ENCODE measurements at regions not wholly inside any gene's neighbourhood (a gene's known extent, or its start where the extent isn't known, plus 50 kb on each side); places are given as distances from the start of the nearest gene placed in this dataset.
"Not testable (repeated sequence)": the region's sequence is repeated elsewhere in the genome, so short reads cannot be mapped to it uniquely, and the experiment has no call there.

- FAIRE-seq: no peak
These were observed 139.8 kb downstream of the FOXL1 start for GRCh38 chr16:86718118-86718517.

GRCh38 chr16:86722970-86723369 lies 144.6 kb downstream of the FOXL1 start:
- no peak for FAIRE-seq

- no peak for FAIRE-seq
These were observed 145.3 kb downstream of the FOXL1 start for GRCh38 chr16:86723689-86724088.

DNA sequence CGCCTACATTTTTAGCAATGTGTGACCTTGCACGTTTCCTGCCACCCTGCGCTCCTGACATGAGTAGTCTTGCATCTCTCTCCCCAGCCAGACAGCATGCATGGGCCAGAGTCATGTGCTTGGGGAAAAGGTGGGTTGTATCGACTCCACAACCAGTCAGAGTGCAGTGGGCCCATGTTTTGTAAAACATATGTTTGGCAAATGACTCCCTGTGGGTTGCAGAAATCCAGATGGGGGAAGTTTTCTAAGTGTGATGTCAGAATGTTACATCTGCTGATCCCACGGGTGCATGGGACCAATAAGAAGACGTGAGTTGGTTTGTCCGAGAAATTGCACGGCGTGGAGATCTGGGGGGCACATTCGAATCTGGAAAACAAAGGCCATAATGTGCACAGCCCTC lies 147.1 kb downstream of the FOXL1 start:
- no peak for FAIRE-seq

- no peak for FAIRE-seq
These were observed 148.0 kb downstream of the FOXL1 start for GRCh38 chr16:86726340-86726739.

DNA sequence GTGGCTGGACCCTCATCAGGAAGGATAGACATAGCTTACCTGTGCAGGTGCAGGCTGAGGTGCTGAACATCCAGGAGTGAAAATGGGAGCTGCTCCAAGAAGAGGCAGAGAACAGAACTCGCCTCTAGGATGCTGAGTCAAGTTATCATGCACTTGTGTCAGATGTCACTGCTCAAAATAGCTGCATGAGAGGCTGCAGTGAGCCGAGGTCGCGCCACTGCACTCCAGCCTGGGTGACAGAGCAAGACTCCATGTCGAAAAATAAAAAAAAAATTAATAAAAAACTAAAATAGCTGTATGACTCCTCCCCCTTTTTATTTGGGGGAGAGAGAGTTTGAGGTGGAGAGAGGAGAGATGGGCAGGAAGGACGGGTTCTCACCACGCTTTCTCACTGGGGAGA lies 148.8 kb downstream of the FOXL1 start:
- FAIRE-seq: no peak

DNA sequence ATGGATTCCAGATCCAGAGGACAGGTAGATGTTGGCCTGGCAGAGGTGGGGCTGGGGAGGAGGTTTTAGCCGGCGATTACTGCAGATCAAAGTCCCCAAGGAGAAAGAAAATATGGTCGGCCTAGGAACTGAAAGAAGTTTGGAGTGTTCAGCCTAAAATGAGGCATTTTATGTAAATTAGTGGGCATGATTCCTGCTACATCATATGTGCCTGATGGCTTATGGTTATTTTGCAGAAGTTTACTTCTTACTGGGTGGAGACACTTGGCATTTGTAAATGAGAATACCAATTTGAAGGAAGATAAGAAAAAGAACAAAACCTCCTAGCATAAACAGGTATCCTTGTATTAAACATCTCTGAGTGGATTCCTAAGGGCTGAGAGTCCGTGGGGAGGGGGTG lies 149.3 kb downstream of the FOXL1 start:
- no peak for FAIRE-seq

DNA sequence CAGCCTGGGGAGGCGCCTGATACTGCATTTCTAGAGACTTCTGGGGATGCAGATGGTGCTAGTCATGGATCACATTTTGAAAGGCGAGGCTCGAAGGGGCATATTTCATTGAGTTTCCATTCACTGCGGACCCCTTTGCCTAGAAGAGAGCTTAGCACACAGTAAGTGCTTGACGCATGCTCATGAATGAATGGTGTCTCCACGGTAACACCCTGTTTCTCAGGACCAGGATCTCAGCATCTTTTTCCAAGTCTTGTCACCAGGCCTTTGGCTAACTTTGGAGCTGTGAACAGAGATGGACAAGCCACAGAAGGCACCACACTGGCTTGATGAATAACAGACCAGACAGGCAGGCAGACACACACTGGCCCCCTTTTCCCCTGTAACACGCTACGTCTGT lies 151.3 kb downstream of the FOXL1 start:
- FAIRE-seq: no peak

GRCh38 chr16:86730086-86730485 lies 151.7 kb downstream of the FOXL1 start:
- no peak for FAIRE-seq

DNA sequence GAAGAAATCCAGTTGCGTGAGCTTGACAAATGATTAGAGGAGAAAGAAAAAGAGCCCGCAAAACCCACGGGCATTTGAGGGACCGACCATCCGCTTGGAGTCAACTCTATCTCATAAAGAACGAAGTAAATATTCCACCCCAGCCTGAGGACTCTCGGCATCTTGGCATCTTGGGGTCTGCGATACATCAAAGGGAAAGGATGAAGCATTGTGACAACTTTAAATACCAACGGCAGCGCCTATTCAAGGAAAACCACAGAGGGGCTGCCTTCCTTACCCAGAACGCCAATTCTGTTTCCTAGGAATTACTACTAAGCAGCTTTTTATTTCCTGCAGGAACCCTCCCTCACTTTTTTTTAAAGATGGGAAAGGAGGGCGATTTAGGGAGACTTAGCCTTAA lies 152.2 kb downstream of the FOXL1 start:
- FAIRE-seq: no peak

DNA sequence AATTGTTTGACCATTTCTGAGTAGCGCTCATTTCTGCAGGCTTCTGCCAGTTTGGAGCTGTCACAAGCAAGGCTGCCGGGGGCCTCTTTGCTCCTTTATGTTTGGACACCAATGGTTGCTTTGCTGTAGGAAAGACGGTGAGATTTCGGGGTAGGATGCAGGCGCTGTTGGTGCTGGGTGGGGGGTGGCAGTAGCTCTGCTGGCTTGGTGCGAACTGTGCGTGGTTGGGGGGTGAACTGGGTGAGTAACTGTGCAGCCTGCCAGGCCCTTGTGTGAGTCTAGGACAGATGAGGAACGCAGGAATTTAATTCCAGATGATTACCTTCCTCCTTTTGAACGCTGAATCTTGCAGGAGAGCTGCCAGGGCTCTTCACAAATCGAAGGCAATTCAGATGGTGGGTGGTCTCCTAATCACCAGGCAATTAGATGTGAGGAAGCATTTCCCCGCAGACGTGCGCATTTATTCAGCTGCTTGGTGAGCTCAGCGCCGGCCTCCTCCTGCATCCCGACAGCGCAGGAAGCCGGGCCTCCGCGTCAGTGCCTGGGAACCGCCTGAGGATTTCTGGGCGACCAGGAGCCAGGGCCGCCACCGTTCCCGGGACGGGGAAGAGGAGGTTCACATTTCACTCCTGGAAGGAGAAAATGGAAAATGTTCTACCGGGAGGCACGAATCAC lies 154.4 kb downstream of the FOXL1 start:
- FAIRE-seq: no peak

GRCh38 chr16:86733546-86734254 lies 155.4 kb downstream of the FOXL1 start:
- no peak for FAIRE-seq

DNA sequence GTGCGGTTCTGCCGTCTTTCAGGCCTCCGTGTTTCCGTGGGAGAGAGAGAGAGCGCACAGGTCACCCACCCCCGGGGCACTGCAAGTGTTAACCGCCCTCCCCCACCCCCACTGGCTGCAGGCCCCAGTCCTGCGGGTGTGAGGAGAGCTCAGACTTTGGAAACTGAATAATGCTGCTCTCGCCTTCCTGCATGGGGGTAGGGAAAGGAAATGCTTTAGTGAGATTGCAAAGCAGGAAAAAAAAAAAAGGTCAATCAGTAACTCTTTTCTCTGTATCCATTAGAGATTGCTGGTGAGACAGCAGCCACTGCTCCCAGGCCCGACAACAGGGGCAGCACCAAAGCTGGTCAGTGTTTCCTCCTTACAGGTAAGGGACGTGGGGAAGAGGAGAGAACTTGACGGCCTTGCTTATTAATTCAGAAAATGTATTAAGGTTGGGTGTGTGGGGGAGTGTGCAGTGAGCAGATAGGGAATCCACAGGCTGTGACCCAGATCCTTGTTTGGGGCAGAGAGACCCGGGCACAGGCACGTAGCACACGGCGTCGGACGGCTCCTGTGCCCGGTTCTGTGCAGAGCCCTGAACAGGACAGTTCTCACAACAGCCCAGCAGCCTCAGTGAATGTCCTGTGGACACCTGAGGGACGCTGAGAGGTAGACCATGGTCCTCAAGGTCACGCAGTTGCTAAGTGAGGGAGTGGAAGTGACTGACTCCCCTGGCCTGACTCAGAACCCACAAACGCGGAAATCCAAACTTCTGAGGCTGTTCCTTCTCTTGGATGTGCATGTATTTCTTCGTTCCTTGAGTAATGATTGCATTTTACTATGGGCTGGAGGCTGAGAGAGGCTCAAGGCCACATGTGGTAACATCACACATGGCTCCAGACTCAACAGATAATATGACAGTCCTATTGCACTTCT lies 156.5 kb downstream of the FOXL1 start:
- FAIRE-seq: no peak

- FAIRE-seq: no peak
These were observed 157.4 kb downstream of the FOXL1 start for GRCh38 chr16:86735727-86736126.

DNA sequence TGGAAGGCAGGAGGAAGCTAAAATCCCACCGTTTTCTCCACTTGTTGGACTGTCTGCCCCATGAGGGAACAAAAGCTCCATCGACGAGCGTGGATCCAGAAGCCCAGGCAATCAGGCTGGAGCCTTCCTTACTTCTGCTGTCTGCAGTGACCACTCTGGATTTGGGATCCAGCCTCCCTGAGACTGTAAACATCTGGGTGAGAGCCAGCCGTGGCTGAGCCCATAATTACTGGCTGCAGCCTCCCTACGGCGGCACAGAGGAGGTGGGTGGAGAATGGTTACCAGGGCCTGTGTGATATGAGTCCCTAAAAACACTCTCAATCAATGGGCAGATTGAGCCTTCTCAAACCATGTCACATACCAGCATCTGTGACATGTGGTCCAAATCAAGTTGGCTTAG lies 158.2 kb downstream of the FOXL1 start:
- FAIRE-seq: no peak

GRCh38 chr16:86737083-86737482 lies 158.7 kb downstream of the FOXL1 start:
- FAIRE-seq: no peak

DNA sequence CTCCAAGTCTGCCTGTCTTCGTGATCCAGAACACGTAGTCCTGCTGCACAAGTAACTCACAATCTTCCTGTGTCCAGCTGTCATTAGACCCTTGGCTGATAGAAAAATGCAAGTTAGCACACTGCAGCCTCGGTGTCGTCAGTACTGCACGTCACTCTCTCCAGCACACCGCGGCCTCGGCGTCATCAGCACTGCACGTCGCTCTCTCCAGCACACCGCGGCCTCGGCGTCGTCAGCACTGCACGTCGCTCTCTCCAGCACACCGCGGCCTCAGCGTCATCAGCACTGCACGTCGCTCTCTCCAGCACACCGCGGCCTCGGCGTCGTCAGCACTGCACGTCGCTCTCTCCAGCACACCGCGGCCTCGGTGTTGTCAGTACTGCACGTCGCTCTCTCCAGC lies 160.0 kb downstream of the FOXL1 start:
- FAIRE-seq: not testable (repeated sequence)

- FAIRE-seq: no peak
These were observed 160.8 kb downstream of the FOXL1 start for GRCh38 chr16:86739178-86739577.

DNA sequence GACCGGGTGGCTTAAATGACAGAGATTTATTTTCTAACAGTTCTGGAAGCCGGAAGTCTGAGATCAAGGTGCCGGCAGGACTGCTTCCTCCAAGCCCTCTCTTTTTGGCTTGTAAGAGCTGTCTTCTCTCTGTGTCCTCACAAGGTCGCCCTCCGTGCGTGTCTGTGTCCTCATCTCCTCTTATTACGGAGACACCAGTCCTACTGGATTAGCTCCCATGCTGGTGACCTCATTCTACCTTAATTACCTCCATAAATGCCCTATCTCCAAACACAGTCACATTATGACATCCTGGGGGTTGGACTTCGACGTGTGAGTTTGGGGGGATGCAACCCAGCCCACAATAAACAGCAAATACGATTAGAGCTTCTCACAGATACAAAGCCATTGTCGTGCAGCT lies 161.5 kb downstream of the FOXL1 start:
- FAIRE-seq: no peak

GRCh38 chr16:86740298-86740697 lies 161.9 kb downstream of the FOXL1 start:
- no peak for FAIRE-seq

DNA sequence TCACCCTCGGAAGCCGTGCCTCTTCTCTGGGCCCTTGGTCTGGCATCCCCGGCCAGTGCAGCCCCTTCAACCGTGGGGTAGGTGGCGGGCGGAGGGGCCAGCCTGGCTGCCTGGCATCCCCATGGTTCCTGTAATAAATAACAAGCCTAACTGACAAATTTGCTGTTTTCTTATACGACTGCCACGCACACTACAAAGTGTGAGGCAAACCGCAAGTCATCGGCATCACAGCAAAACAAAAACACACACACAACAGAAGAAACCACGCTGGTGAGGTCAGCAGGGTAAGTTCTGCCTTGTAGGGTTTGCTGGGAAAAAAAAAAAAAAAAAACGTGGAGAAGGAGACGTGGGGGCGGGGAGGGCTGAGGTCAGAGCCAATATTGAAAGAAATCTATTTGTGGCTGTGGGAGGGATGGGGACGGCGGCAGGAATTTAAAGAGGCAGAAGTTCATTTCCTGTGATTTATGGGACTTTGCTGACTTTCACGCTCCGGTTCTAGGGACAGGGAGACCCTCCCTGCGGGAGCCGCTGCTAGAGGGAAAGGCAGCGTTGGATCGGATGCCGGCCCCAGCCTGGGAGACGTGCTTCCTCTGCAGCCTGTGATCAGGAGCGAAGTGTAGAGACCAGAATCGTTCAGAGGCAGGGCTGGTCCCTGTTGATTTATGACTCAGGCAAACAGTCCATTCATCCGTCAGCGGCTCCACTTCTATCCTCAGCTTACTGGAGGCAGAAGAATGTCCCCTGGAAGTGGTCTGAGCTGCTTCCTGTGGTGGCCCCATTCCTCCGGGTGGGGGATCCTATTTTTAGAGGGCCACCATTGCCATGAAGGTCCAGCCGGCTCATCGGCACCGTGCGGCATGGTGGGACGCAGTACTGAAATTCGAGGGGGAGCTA lies 162.8 kb downstream of the FOXL1 start:
- no peak for FAIRE-seq

DNA sequence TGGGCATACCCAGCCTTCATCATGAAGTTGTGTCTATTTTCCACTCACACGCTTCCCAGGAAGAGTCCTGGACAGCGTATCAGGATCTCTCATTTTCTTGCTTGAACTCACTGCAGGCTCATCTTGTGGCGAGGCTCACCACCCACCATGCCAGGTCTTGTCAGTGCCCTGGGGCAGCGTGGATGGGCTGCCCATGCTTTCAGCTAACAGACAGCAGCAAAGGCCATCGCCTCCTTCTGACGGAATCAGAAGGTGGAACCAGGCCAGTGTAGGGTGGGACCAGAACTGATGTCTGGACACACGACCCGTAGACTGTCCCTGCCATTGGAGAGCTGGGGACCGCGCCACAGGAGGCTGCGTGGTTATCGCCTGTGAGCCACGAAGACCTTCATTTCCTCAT lies 169.4 kb downstream of the FOXL1 start:
- no peak for FAIRE-seq

DNA sequence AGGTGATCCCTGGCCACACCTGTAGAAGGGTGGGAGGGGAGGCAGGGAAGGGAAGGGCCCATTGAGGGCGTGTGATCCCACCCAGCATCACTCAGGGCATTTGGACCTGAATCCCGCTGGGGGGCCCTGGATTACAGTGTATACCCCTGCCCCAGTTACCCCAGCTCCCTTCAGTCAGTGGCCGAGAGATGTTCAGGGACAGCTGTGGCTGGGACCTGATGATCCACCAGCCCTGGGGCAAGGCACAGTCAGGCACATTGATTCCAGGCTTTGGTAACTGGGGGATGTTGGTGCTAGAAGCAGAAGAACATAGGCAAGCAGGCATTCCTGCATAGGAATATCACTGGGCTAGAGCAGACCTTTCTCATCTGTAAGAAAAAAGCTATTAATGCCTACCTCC lies 170.3 kb downstream of the FOXL1 start:
- FAIRE-seq: no peak

All from colon (tissue), 2 donors.